A673 (cell line): ENCODE measurements at regions not wholly inside any gene's neighbourhood (a gene's known extent, or its start where the extent isn't known, plus 50 kb on each side); places are given as distances from the start of the nearest gene placed in this dataset.

ENCODE experiments used
- CTCF ChIP-seq: fragments of 300-800, 200-600 bp; sonication (generic); conservative IDR thresholded peaks from 2 replicates; pipeline ENCODE4 v1.5.1; 2017; ENCODE audit warnings: low read depth, mild to moderate bottlenecking, antibody characterized with exemption, low read length, moderate library complexity, mixed read lengths
- EZH2 ChIP-seq: fragments of 200-600 bp; sonication (generic); IDR thresholded peaks from 2 replicates; pipeline ENCODE4 v1.6.1; 2017; ENCODE audit warnings: borderline replicate concordance, low read depth, mild to moderate bottlenecking, mixed read lengths, antibody characterized with exemption, low read length; ENCODE audit not compliant: poor library complexity, severe bottlenecking

GRCh38 chr18:40570615-40571014 lies 1384.4 kb upstream of the PIK3C3 start:
- TF ChIP-seq CTCF: no peak
- no peak for TF ChIP-seq EZH2
